Lung (tissue), 11 donors: ENCODE measurements at regions not wholly inside any gene's neighbourhood (a gene's known extent, or its start where the extent isn't known, plus 50 kb on each side); places are given as distances from the start of the nearest gene placed in this dataset.

Experiments
- ATAC-seq: fragments of 200-7000 bp; cut with Tn5 transposase; one replicate; pipeline ENCODE4 v1.9.1; 2020; ENCODE audit warnings: moderate number of reproducible peaks; ENCODE audit not compliant: insufficient read depth, low FRiP score
- DNase-seq, 3 donors: peaks; one replicate each; pipeline ENCODE4 v3.0.0-alpha.2; 2013 to 2017
- H3K27ac ChIP-seq, 2 donors: one replicate each; pipeline ENCODE4 v1.5.1; 2013; ENCODE audit warnings: mild to moderate bottlenecking in 2 of 2, moderate library complexity in 2 of 2, control low read depth in 1 of 2, inconsistent platforms in 1 of 2, low read depth in 1 of 2, low read length in 1 of 2
- H3K27me3 ChIP-seq, 3 donors: one replicate each; pipeline ENCODE4 v1.5.1; 2013; ENCODE audit warnings: low read length in 2 of 3; ENCODE audit not compliant: control insufficient read depth in 3 of 3, insufficient read depth in 3 of 3
- H3K36me3 ChIP-seq, 4 donors: one replicate each; pipeline ENCODE4 v1.5.1; 2013; ENCODE audit warnings: low read length in 4 of 4, mild to moderate bottlenecking in 1 of 4, moderate library complexity in 1 of 4; ENCODE audit not compliant: control insufficient read depth in 4 of 4, insufficient read depth in 4 of 4
- H3K4me1 ChIP-seq, 5 donors: one replicate each; pipeline ENCODE4 v1.5.1; 2013; ENCODE audit warnings: low read length in 5 of 5, mild to moderate bottlenecking in 2 of 5, moderate library complexity in 1 of 5; ENCODE audit not compliant: control insufficient read depth in 5 of 5, insufficient read depth in 5 of 5
- H3K4me3 ChIP-seq: one replicate; pipeline ENCODE4 v1.5.1; 2013; ENCODE audit warnings: mild to moderate bottlenecking, control low read depth, moderate library complexity
- H3K9ac ChIP-seq, 2 donors: one replicate each; pipeline ENCODE4 v1.5.1; 2013; ENCODE audit warnings: low read length in 2 of 2, control low read depth in 1 of 2; ENCODE audit not compliant: insufficient read depth in 1 of 2
- H3K9me3 ChIP-seq, 4 donors: one replicate each; pipeline ENCODE4 v1.5.1; 2013; ENCODE audit warnings: low read length in 3 of 4, mild to moderate bottlenecking in 1 of 4, moderate library complexity in 1 of 4; ENCODE audit not compliant: control insufficient read depth in 4 of 4, insufficient read depth in 3 of 4
- CTCF ChIP-seq: IDR thresholded peaks from 2 replicates; pipeline ENCODE4 v1.5.1; 2012; ENCODE audit warnings: mild to moderate bottlenecking; ENCODE audit errors: control extremely low read depth, extremely low read depth
- WGBS, 2 donors: extraction: QIAGEN DNeasy Blood & Tissue Kit; methylation state at CpG; one replicate each; pipeline ENCODE4 v1.1.7; 2013; 5-methylcytosine and 5-hydroxymethylcytosine counted together
- donor health status: control.
- donor health status: control.
- donor health status: Bipolar disorder and iron deficiency.
- donor health status: healthy.
- donor health status: DM: yes; HTN: yes; CAD: no.

- Histone ChIP-seq H3K4me1 (peaks cover 0 to 9% (median 1%) of the 10 kb centered on the region in 5 donors), H3K27ac (no peak overlapping the region), H3K9me3 (no peaks in the 10 kb centered on the region), H3K27me3 (no peaks in the 10 kb centered on the region), H3K9ac (no peak overlapping the region), H3K36me3 (no peaks in the 10 kb centered on the region), H3K4me3 (no peak overlapping the region)
- peak in 2 of 3 donors; percentile 13 to 46 for DNase-seq
- peak; percentile 48 for ATAC-seq
- TF ChIP-seq CTCF = no peak
- WGBS, 2 donors = 37 to 63% methylated on average over 4 of the region's 4 CpGs
Observed at GRCh38 chr1:100631015-100631551, 88.5 kb upstream of the VCAM1 start.

- WGBS, 2 donors = 85 to 94% methylated on average over 2 of the region's 2 CpGs
- no peak for ATAC-seq
- H3K4me3 ChIP-seq = no peak overlapping the region
- no peak for DNase-seq
- TF ChIP-seq CTCF = no peak
- peak overlapping the region in 1 of 2 donors; percentile 16 for H3K27ac ChIP-seq
- no peaks in the 10 kb centered on the region for H3K36me3 ChIP-seq
- peaks cover 0 to 2% (median 0%) of the 10 kb centered on the region in 4 donors for H3K9me3 ChIP-seq
- H3K9ac ChIP-seq = no peak overlapping the region
- no peaks in the 10 kb centered on the region for H3K27me3 ChIP-seq
- H3K4me1 ChIP-seq = peaks cover 0 to 9% (median 7%) of the 10 kb centered on the region in 5 donors
Observed at GRCh38 chr1:100642826-100643225, 76.7 kb upstream of the VCAM1 start.

GRCh38 chr1:100643471-100644196, 75.9 kb upstream of the VCAM1 start:
- H3K27ac ChIP-seq = no peak overlapping the region
- DNase-seq (peak in 2 of 3 donors; percentile 54 to 73), ATAC-seq (peak; percentile 39)
- H3K9ac ChIP-seq = no peak overlapping the region
- no peak overlapping the region for H3K4me3 ChIP-seq
- no peaks in the 10 kb centered on the region for H3K36me3 ChIP-seq
- WGBS, 2 donors = 41 to 61% methylated on average over 4 of the region's 4 CpGs
- no peak for TF ChIP-seq CTCF
- H3K9me3 ChIP-seq = peaks cover 0 to 2% (median 0%) of the 10 kb centered on the region in 4 donors
- peaks cover 0 to 9% (median 7%) of the 10 kb centered on the region in 5 donors for H3K4me1 ChIP-seq
- H3K27me3 ChIP-seq = no peaks in the 10 kb centered on the region
